ENCODE measurements at regions not wholly inside any gene's neighbourhood (a gene's known extent, or its start where the extent isn't known, plus 50 kb on each side); places are given as distances from the start of the nearest gene placed in this dataset.

DNA sequence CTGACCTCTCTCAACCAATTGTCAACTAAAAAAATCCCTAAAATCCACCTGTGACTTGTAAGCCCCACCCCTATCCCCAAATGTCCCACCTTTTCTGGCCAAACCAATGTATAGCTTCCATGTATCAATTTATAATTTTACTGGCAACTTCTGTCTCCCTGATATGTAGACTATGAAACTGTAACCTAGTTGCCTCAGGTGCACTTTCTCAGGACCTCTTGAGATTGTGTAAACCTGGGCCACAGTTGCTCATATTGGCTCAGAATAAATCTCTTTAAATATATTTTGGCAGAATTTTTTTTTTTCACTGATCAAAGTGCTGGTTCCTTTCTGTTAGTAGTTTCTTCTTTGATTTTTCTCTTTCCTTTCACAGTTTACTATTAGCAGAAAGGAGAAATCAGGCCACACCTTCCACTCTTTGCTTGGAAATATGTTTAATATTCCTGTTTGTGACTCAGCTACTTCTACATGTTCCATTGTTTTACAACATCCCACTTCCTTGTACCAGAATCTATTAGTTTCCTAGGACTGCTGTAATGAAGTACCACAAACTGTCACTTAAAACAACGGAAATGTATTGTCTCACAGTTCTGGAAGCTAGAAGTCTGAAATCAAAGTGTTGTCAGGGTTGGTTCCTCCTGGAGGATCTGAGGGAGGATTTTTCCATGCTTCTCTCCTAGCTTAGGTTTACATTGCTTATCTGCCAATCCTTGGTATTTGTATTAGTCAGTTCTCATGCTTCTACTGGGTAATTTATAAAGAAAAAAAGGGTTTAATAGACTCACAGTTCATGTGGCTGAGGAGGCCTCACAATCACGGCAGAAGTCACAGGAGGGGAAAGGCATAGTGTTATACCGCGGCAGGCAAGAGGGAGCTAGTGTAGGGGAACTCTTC, 801.2 kb upstream of the ARPP21 start:
- no peak overlapping the region for H3K4me3 ChIP-seq (ENCODE audit: low read depth, low read length)
- no peaks in the 10 kb centered on the region for H3K36me3 ChIP-seq (ENCODE audit: control insufficient read depth, insufficient read depth, low read length)
- Mint-ChIP-seq H3K4me3 (peak overlapping the region in 1 of 4 donors; percentile 61), H3K27ac (no peak overlapping the region), H3K9me3 (peaks cover 2 to 10% (median 4%) of the 10 kb centered on the region in 7 donors), H3K4me1 (no peaks in the 10 kb centered on the region), H3K27me3 (no peaks in the 10 kb centered on the region), H3K36me3 (no peaks in the 10 kb centered on the region)
- ATAC-seq (ENCODE audit: low read depth in 2 of 2) (no peak), DNase-seq (no peak)
- no peaks in the 10 kb centered on the region for H3K27me3 ChIP-seq (ENCODE audit: control insufficient read depth, insufficient read depth, low read length)
- H3K27ac ChIP-seq (ENCODE audit: insufficient read depth, low read length, poor library complexity, severe bottlenecking), result no peak overlapping the region
- H3K9me3 ChIP-seq (ENCODE audit: control insufficient read depth in 2 of 2, low read length in 2 of 2), result no peaks in the 10 kb centered on the region
- no peaks in the 10 kb centered on the region for H3K4me1 ChIP-seq (ENCODE audit: control insufficient read depth, insufficient read depth, low read length, poor library complexity, severe bottlenecking)

GRCh38 chr3:34842706-34843480, 796.4 kb upstream of the ARPP21 start:
- no peak for DNase-seq
- no peak overlapping the region for H3K27ac Mint-ChIP-seq
- no peaks in the 10 kb centered on the region for H3K4me1 Mint-ChIP-seq
- H3K27me3 ChIP-seq (ENCODE audit: control insufficient read depth, insufficient read depth, low read length), result no peaks in the 10 kb centered on the region
- peaks cover 0 to 8% (median 4%) of the 10 kb centered on the region in 7 donors for H3K9me3 Mint-ChIP-seq
- H3K36me3 ChIP-seq (ENCODE audit: control insufficient read depth, insufficient read depth, low read length), result no peaks in the 10 kb centered on the region
- H3K27me3 Mint-ChIP-seq, result no peaks in the 10 kb centered on the region
- no peaks in the 10 kb centered on the region for H3K36me3 Mint-ChIP-seq
- H3K9me3 ChIP-seq (ENCODE audit: control insufficient read depth in 2 of 2, low read length in 2 of 2), result no peaks in the 10 kb centered on the region
- no peak overlapping the region for H3K27ac ChIP-seq (ENCODE audit: insufficient read depth, low read length, poor library complexity, severe bottlenecking)
- no peak for ATAC-seq (ENCODE audit: low read depth in 2 of 2)
- H3K4me3 Mint-ChIP-seq, result no peak overlapping the region
- no peak overlapping the region for H3K4me3 ChIP-seq (ENCODE audit: low read depth, low read length)
- no peaks in the 10 kb centered on the region for H3K4me1 ChIP-seq (ENCODE audit: control insufficient read depth, insufficient read depth, low read length, poor library complexity, severe bottlenecking)

GRCh38 chr3:34844323-34844620, 795.1 kb upstream of the ARPP21 start:
- peaks cover 0 to 3% (median 0%) of the 10 kb centered on the region in 7 donors for H3K9me3 Mint-ChIP-seq
- Histone ChIP-seq H3K9me3 (ENCODE audit: control insufficient read depth in 2 of 2, low read length in 2 of 2) (no peaks in the 10 kb centered on the region), H3K4me1 (ENCODE audit: control insufficient read depth, insufficient read depth, low read length, poor library complexity, severe bottlenecking) (no peaks in the 10 kb centered on the region), H3K4me3 (ENCODE audit: low read depth, low read length) (no peak overlapping the region), H3K27me3 (ENCODE audit: control insufficient read depth, insufficient read depth, low read length) (no peaks in the 10 kb centered on the region), H3K36me3 (ENCODE audit: control insufficient read depth, insufficient read depth, low read length) (no peaks in the 10 kb centered on the region), H3K27ac (ENCODE audit: insufficient read depth, low read length, poor library complexity, severe bottlenecking) (no peak overlapping the region)
- H3K27me3 Mint-ChIP-seq, result no peaks in the 10 kb centered on the region
- ATAC-seq (ENCODE audit: low read depth in 2 of 2) (no peak), DNase-seq (no peak)
- H3K36me3 Mint-ChIP-seq, result no peaks in the 10 kb centered on the region
- H3K4me3 Mint-ChIP-seq, result no peak overlapping the region
- H3K27ac Mint-ChIP-seq, result no peak overlapping the region
- no peaks in the 10 kb centered on the region for H3K4me1 Mint-ChIP-seq

DNA sequence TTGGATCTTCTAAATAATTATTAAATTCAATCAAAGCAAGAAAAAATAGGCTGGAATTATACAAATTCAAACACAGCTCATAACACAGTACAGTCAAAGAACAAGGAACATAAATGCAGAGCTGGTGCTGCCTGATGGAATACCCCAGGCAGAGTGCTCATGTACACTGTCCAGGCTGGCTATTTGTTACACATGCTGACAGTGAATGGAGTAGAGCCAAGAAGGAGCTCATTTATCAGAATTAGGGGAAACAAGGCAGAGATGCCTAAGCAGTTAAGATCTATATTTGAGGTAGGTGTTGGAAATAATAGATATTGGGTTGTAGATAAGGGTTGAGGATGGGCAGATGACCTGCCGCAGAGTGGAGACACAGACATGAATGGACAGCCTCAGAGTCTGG, 788.2 kb upstream of the ARPP21 start:
- Mint-ChIP-seq H3K9me3 (peaks cover 0 to 12% (median 7%) of the 10 kb centered on the region in 7 donors), H3K4me3 (no peak overlapping the region), H3K36me3 (no peaks in the 10 kb centered on the region), H3K27ac (no peak overlapping the region), H3K27me3 (no peaks in the 10 kb centered on the region), H3K4me1 (no peaks in the 10 kb centered on the region)
- no peaks in the 10 kb centered on the region for H3K36me3 ChIP-seq (ENCODE audit: control insufficient read depth, insufficient read depth, low read length)
- H3K27ac ChIP-seq (ENCODE audit: insufficient read depth, low read length, poor library complexity, severe bottlenecking), result no peak overlapping the region
- no peak overlapping the region for H3K4me3 ChIP-seq (ENCODE audit: low read depth, low read length)
- H3K27me3 ChIP-seq (ENCODE audit: control insufficient read depth, insufficient read depth, low read length), result no peaks in the 10 kb centered on the region
- ATAC-seq (ENCODE audit: low read depth in 2 of 2) (no peak), DNase-seq (no peak)
- no peaks in the 10 kb centered on the region for H3K9me3 ChIP-seq (ENCODE audit: control insufficient read depth in 2 of 2, low read length in 2 of 2)
- no peaks in the 10 kb centered on the region for H3K4me1 ChIP-seq (ENCODE audit: control insufficient read depth, insufficient read depth, low read length, poor library complexity, severe bottlenecking)

DNA sequence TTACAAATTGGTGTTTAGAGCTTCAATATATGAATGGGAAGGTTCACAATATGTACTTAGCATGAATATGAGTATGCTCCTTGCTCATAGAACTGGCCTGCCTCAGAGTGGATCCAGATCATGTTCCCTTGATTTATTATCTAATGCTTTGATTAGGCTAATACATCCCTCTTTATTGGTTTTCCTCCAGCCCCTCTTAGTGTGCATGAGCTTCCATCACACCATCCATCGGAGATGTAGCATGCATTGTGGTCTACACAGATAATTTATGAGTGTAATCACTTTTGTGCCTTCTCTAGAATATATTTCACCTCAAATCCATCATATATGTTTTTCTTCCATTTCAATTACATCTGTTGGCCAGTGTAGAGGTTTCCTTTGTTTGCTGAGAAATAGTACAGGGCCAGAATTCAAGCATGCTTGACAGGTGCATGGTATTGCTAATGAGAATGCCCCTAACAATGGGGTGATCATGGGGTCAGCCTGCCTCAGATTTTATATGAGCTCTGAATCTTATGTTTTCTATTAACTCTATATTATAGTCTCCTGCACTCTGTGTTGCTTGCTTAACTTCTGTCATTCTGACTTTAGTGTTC, 786.4 kb upstream of the ARPP21 start:
- ATAC-seq (ENCODE audit: low read depth in 2 of 2) (no peak), DNase-seq (no peak)
- H3K4me3 Mint-ChIP-seq, result no peak overlapping the region
- Histone ChIP-seq H3K4me1 (ENCODE audit: control insufficient read depth, insufficient read depth, low read length, poor library complexity, severe bottlenecking) (no peaks in the 10 kb centered on the region), H3K9me3 (ENCODE audit: control insufficient read depth in 2 of 2, low read length in 2 of 2) (no peaks in the 10 kb centered on the region), H3K27ac (ENCODE audit: insufficient read depth, low read length, poor library complexity, severe bottlenecking) (no peak overlapping the region), H3K4me3 (ENCODE audit: low read depth, low read length) (no peak overlapping the region), H3K27me3 (ENCODE audit: control insufficient read depth, insufficient read depth, low read length) (no peaks in the 10 kb centered on the region), H3K36me3 (ENCODE audit: control insufficient read depth, insufficient read depth, low read length) (no peaks in the 10 kb centered on the region)
- H3K36me3 Mint-ChIP-seq, result no peaks in the 10 kb centered on the region
- no peaks in the 10 kb centered on the region for H3K27me3 Mint-ChIP-seq
- peaks cover 0 to 12% (median 5%) of the 10 kb centered on the region in 7 donors for H3K9me3 Mint-ChIP-seq
- no peaks in the 10 kb centered on the region for H3K4me1 Mint-ChIP-seq
- no peak overlapping the region for H3K27ac Mint-ChIP-seq

GRCh38 chr3:34856081-34856947, 783.0 kb upstream of the ARPP21 start:
- Mint-ChIP-seq H3K4me3 (no peak overlapping the region), H3K36me3 (no peaks in the 10 kb centered on the region), H3K27me3 (no peaks in the 10 kb centered on the region), H3K9me3 (peaks cover 0 to 10% (median 7%) of the 10 kb centered on the region in 7 donors), H3K27ac (no peak overlapping the region), H3K4me1 (no peaks in the 10 kb centered on the region)
- Histone ChIP-seq H3K4me3 (ENCODE audit: low read depth, low read length) (no peak overlapping the region), H3K36me3 (ENCODE audit: control insufficient read depth, insufficient read depth, low read length) (no peaks in the 10 kb centered on the region), H3K27ac (ENCODE audit: insufficient read depth, low read length, poor library complexity, severe bottlenecking) (no peak overlapping the region), H3K9me3 (ENCODE audit: control insufficient read depth in 2 of 2, low read length in 2 of 2) (no peaks in the 10 kb centered on the region), H3K27me3 (ENCODE audit: control insufficient read depth, insufficient read depth, low read length) (no peaks in the 10 kb centered on the region), H3K4me1 (ENCODE audit: control insufficient read depth, insufficient read depth, low read length, poor library complexity, severe bottlenecking) (no peaks in the 10 kb centered on the region)
- ATAC-seq (ENCODE audit: low read depth in 2 of 2) (no peak), DNase-seq (no peak)

- Mint-ChIP-seq H3K4me3 (no peak overlapping the region), H3K9me3 (peaks cover 0 to 8% (median 0%) of the 10 kb centered on the region in 7 donors), H3K36me3 (no peaks in the 10 kb centered on the region), H3K27ac (no peak overlapping the region), H3K4me1 (peaks cover 0 to 4% (median 0%) of the 10 kb centered on the region in 4 donors), H3K27me3 (no peaks in the 10 kb centered on the region)
- no peak overlapping the region for H3K27ac ChIP-seq (ENCODE audit: insufficient read depth, low read length, poor library complexity, severe bottlenecking)
- no peaks in the 10 kb centered on the region for H3K4me1 ChIP-seq (ENCODE audit: control insufficient read depth, insufficient read depth, low read length, poor library complexity, severe bottlenecking)
- DNase-seq (no peak), ATAC-seq (ENCODE audit: low read depth in 2 of 2) (no peak)
- no peaks in the 10 kb centered on the region for H3K27me3 ChIP-seq (ENCODE audit: control insufficient read depth, insufficient read depth, low read length)
- no peaks in the 10 kb centered on the region for H3K9me3 ChIP-seq (ENCODE audit: control insufficient read depth in 2 of 2, low read length in 2 of 2)
- H3K36me3 ChIP-seq (ENCODE audit: control insufficient read depth, insufficient read depth, low read length), result no peaks in the 10 kb centered on the region
- no peak overlapping the region for H3K4me3 ChIP-seq (ENCODE audit: low read depth, low read length)
Observed at GRCh38 chr3:34858067-34858660, 781.2 kb upstream of the ARPP21 start.
